Non-pigmented ciliary epithelial cell (primary cell): ENCODE measurements at regions not wholly inside any gene's neighbourhood (a gene's known extent, or its start where the extent isn't known, plus 50 kb on each side); places are given as distances from the start of the nearest gene placed in this dataset.

Experiments used
- DNase-seq: peaks from one replicate; pipeline ENCODE4 v3.0.0-alpha.2; 2010; ENCODE audit warnings: low read depth

GRCh38 chr9:73459817-73460216 lies 308.2 kb downstream of the ANXA1 start:
- no peak for DNase-seq

GRCh38 chr9:73468716-73469115 lies 317.1 kb downstream of the ANXA1 start:
- DNase-seq = no peak

- DNase-seq = no peak
Measured at GRCh38 chr9:73470766-73471165, 319.1 kb downstream of the ANXA1 start.

GRCh38 chr9:73474002-73474600 lies 322.4 kb downstream of the ANXA1 start:
- no peak for DNase-seq

- no peak for DNase-seq
Measured at GRCh38 chr9:73474625-73475024, 323.0 kb downstream of the ANXA1 start.

- DNase-seq = no peak
Measured at GRCh38 chr9:73494894-73495293, 343.2 kb downstream of the ANXA1 start.

- DNase-seq = no peak
Measured at GRCh38 chr9:73497796-73498195, 346.1 kb downstream of the ANXA1 start.

GRCh38 chr9:73515216-73515615 lies 363.6 kb downstream of the ANXA1 start:
- DNase-seq = no peak

GRCh38 chr9:73523391-73523790 lies 371.7 kb downstream of the ANXA1 start:
- no peak for DNase-seq

GRCh38 chr9:73525350-73525749 lies 373.7 kb downstream of the ANXA1 start:
- DNase-seq = no peak

GRCh38 chr9:73527521-73527920 lies 375.9 kb downstream of the ANXA1 start:
- DNase-seq = no peak

GRCh38 chr9:73528926-73529325 lies 377.3 kb downstream of the ANXA1 start:
- no peak for DNase-seq

- no peak for DNase-seq
Measured at GRCh38 chr9:73529666-73530065, 378.0 kb downstream of the ANXA1 start.

- DNase-seq = no peak
Measured at GRCh38 chr9:73531051-73531532, 379.4 kb downstream of the ANXA1 start.

- no peak for DNase-seq
Measured at GRCh38 chr9:73531658-73532057, 380.0 kb downstream of the ANXA1 start.

GRCh38 chr9:73532985-73533384 lies 381.3 kb downstream of the ANXA1 start:
- DNase-seq = no peak

GRCh38 chr9:73536403-73536802 lies 384.7 kb downstream of the ANXA1 start:
- no peak for DNase-seq

- no peak for DNase-seq
Measured at GRCh38 chr9:73537561-73537960, 385.9 kb downstream of the ANXA1 start.

GRCh38 chr9:73539881-73540390 lies 388.3 kb downstream of the ANXA1 start:
- DNase-seq = no peak

GRCh38 chr9:73541923-73542322 lies 390.3 kb downstream of the ANXA1 start:
- no peak for DNase-seq

- DNase-seq = no peak
Measured at GRCh38 chr9:73543727-73544126, 392.1 kb downstream of the ANXA1 start.

- no peak for DNase-seq
Measured at GRCh38 chr9:73548201-73548600, 396.5 kb downstream of the ANXA1 start.

GRCh38 chr9:73549991-73550390 lies 398.3 kb downstream of the ANXA1 start:
- DNase-seq = no peak

- DNase-seq = no peak
Measured at GRCh38 chr9:73553295-73553694, 401.6 kb downstream of the ANXA1 start.
